Testis (tissue), 2 donors: ENCODE measurements at regions not wholly inside any gene's neighbourhood (a gene's known extent, or its start where the extent isn't known, plus 50 kb on each side); places are given as distances from the start of the nearest gene placed in this dataset.

Source experiments
- DNase-seq: peaks from one replicate; pipeline ENCODE4 v3.0.0-alpha.2; 2019
- H3K27ac ChIP-seq, 2 donors: fragments of 200-600 bp; sonication (generic); one replicate each; pipeline ENCODE4 v1.5.1; 2019
- H3K27me3 ChIP-seq: fragments of 200-600 bp; sonication (generic); one replicate; pipeline ENCODE4 v1.5.1; 2019
- H3K36me3 ChIP-seq: fragments of 200-600 bp; sonication (generic); one replicate; pipeline ENCODE4 v1.5.1; 2017; ENCODE audit warnings: low read depth; ENCODE audit errors: missing control alignments
- H3K4me1 ChIP-seq: fragments of 200-600 bp; sonication (generic); one replicate; pipeline ENCODE4 v1.5.1; 2019
- H3K4me3 ChIP-seq, 2 donors: fragments of 200-600 bp; sonication (generic); one replicate each; pipeline ENCODE4 v1.5.1; 2017 to 2019
- H3K9me3 ChIP-seq: fragments of 200-600 bp; sonication (generic); one replicate; pipeline ENCODE4 v1.5.1; 2017
- POLR2A ChIP-seq: fragments of 450-650 bp; IDR thresholded peaks from one replicate; pipeline ENCODE4 v1.6.1; 2017; ENCODE audit warnings: antibody characterized with exemption, mild to moderate bottlenecking, moderate library complexity
- WGBS, 2 donors: methylation state at CpG; one replicate each; pipeline ENCODE4 v1.1.5; 2018; 5-methylcytosine and 5-hydroxymethylcytosine counted together
- intact Hi-C: fragments of 100-400 bp; cut with DNase I; formaldehyde crosslinking; loops from one replicate; pipeline ENCODE4 v1.15.1; 2023; ENCODE audit warnings: low total_unique reads
- TF ChIP-seq, protein P1 (sequence below), 3 experiments: fragments of 450-650 bp in 2 of 3; fragments of 200-600 bp in 1 of 3; sonication (generic) in 1 of 3; IDR thresholded peaks; one replicate each; pipeline ENCODE4 v1.5.1; 2016 to 2019; ENCODE audit warnings: antibody characterized with exemption in 3 of 3, mild to moderate bottlenecking in 2 of 3, moderate library complexity in 1 of 3

DNA sequence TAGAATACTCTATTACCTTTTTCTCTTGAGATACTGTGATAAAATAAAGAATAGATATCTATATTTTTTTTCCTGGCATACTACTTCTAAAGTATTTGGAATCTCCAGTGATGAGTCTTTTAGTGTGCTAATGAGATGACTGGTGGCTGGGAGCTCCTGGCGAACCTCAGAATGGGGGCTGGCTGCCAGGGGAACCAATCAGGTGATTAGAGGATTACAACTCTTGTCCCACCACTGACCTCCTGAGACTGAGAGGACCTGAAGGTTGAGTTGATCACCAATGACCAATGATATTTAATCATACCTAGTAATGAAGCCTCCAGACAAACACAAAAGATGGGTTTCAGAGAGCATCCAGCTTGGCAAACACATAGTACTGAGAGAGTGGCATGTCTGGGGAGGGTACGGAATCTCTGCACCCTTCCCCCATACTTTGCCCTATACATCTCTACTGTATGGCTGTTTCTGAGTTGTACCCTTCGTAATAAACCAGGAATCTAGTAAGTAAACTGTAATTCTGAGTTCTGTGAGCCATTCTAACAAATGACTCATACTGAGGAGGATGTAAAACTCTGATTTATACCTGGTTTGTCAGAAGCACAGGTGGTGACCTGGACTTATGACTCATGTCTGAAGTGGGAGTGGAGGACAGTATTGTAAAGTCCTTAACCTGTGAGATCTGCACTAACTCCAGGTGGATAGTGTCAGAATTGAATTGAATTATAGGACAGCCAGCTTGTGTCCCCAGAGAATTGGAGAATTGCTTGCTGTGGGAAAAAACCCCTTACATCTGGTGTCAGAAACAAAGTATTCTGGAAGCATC is 325.3 kb upstream of the LRRC4C start:
- H3K27me3 ChIP-seq, result no peaks in the 10 kb centered on the region
- H3K9me3 ChIP-seq, result no peaks in the 10 kb centered on the region
- no peak for TF ChIP-seq POLR2A
- WGBS, 2 donors, result 89 to 94% methylated on average over 3 of the region's 3 CpGs
- intact Hi-C loops, result no loop called here
- no peaks in the 10 kb centered on the region for H3K4me1 ChIP-seq
- no peaks in the 10 kb centered on the region for H3K36me3 ChIP-seq
- DNase-seq, result no peak
- no peak overlapping the region for H3K27ac ChIP-seq
- H3K4me3 ChIP-seq, result no peak overlapping the region

DNA sequence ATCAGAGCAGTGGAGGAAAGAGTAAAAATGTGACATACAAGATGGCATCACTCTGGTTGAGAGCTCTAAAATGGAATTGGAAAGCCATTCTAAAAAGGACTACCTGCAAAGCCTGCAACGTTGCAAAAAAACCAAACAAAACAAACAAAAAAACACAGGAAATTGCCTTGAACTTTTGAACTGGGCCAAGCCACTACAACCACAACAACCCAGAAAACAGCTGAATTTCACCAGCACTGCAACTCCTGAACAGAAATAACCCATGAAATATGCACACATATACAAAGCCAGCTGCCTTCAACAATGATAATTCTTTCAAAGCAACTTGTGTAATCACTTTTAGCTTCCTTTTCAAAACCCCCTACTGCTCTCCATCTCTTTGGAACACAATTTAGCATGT is 326.6 kb upstream of the LRRC4C start:
- Histone ChIP-seq H3K27ac (no peak overlapping the region), H3K4me1 (no peaks in the 10 kb centered on the region), H3K9me3 (no peaks in the 10 kb centered on the region), H3K4me3 (no peak overlapping the region), H3K27me3 (no peaks in the 10 kb centered on the region), H3K36me3 (no peaks in the 10 kb centered on the region)
- intact Hi-C loops, result no loop called here
- 14 to 16% methylated on average over 1 of the region's 1 CpG for WGBS, 2 donors
- no peak for DNase-seq
- TF ChIP-seq, protein P1, sequence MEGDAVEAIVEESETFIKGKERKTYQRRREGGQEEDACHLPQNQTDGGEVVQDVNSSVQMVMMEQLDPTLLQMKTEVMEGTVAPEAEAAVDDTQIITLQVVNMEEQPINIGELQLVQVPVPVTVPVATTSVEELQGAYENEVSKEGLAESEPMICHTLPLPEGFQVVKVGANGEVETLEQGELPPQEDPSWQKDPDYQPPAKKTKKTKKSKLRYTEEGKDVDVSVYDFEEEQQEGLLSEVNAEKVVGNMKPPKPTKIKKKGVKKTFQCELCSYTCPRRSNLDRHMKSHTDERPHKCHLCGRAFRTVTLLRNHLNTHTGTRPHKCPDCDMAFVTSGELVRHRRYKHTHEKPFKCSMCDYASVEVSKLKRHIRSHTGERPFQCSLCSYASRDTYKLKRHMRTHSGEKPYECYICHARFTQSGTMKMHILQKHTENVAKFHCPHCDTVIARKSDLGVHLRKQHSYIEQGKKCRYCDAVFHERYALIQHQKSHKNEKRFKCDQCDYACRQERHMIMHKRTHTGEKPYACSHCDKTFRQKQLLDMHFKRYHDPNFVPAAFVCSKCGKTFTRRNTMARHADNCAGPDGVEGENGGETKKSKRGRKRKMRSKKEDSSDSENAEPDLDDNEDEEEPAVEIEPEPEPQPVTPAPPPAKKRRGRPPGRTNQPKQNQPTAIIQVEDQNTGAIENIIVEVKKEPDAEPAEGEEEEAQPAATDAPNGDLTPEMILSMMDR (IDR thresholded peaks at IDR 0.05), result no peak
- no peak for TF ChIP-seq POLR2A

DNA sequence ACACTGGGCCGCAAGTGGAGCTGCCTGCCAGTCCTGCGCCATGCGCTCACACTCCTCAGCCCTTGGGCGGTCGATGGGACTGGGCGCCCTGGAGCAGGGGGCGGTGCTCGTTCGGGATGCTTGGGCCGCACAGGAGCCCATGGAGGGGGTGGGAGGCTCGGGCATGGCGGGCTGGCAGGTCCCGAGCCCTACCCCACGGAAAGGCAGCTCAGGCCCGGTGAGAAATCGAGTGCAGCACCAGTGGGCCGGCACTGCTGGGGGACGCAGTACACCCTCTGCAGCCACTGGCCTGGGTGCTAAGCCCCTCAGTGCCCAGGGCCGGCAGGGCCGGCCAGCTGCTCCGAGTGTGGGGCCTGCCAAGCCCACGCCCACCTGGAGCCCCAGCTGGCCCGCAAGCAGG is 328.7 kb upstream of the LRRC4C start:
- Histone ChIP-seq H3K9me3 (no peaks in the 10 kb centered on the region), H3K27me3 (no peaks in the 10 kb centered on the region), H3K4me1 (no peaks in the 10 kb centered on the region), H3K36me3 (no peaks in the 10 kb centered on the region), H3K27ac (no peak overlapping the region), H3K4me3 (peak overlapping the region in 1 of 2 donors; percentile 15)
- DNase-seq, result no peak
- 82% methylated on average over 13 of the region's 23 CpGs; no CpG with 5 or more reads in 1 of the 2 donors for WGBS, 2 donors
- TF ChIP-seq, protein P1 (IDR thresholded peaks at IDR 0.05), result no peak
- no peak for TF ChIP-seq POLR2A
- intact Hi-C loops, result no loop called here

DNA sequence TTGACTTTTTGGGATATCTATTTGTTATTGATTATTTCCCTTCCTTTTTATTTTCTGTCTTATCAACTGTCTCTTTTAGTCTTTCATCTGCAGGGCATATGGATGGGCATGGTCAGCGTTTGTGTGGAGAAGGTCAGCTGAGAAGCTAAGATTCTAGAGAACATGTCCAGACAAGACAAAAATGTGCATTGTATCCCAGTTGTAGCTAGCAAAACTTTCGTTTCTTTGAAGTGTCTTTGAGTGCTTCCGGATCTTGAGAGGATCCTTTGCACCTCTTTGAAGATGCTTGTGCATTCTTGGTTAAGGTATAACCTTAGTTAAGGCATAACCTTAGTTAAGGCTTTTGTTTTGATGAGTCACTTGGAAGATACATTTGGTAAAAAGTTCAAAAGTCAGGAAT is 329.9 kb upstream of the LRRC4C start:
- H3K27ac ChIP-seq, result no peak overlapping the region
- intact Hi-C loops, result no loop called here
- DNase-seq, result no peak
- H3K4me1 ChIP-seq, result no peaks in the 10 kb centered on the region
- H3K36me3 ChIP-seq, result no peaks in the 10 kb centered on the region
- no peaks in the 10 kb centered on the region for H3K27me3 ChIP-seq
- 81 to 87% methylated on average over 3 of the region's 3 CpGs for WGBS, 2 donors
- no peak overlapping the region for H3K4me3 ChIP-seq
- H3K9me3 ChIP-seq, result no peaks in the 10 kb centered on the region
- no peak for TF ChIP-seq POLR2A
- TF ChIP-seq, protein P1 (IDR thresholded peaks at IDR 0.05), result no peak

DNA sequence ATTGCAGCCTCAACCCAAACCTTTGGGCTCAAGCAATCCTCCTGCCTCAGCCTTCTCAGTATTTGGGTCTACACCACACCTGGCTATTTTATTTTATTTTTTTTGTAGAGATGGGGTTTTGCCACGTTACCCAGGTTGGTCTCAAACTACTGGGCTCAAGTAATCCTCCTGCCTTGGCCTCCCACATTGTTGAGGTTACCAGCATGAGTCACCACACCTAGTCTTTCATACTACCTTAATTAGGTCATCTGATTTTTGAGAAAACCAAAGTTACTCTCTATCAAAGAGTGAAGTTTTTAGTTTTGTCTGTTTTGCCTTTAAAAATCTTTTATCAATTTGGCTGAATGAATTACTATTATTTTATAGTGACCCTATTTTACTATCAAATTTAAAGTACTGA is 335.6 kb upstream of the LRRC4C start:
- Histone ChIP-seq H3K4me3 (no peak overlapping the region), H3K27ac (no peak overlapping the region), H3K4me1 (no peaks in the 10 kb centered on the region), H3K36me3 (no peaks in the 10 kb centered on the region), H3K9me3 (no peaks in the 10 kb centered on the region), H3K27me3 (no peaks in the 10 kb centered on the region)
- intact Hi-C loops, result no loop called here
- TF ChIP-seq, protein P1 (IDR thresholded peaks at IDR 0.05), result no peak
- TF ChIP-seq POLR2A, result no peak
- no peak for DNase-seq
- WGBS, 2 donors, result 83 to 96% methylated on average over 1 of the region's 1 CpG
